Stimulated activated naive CD8-positive, alpha-beta T cell treated with anti-CD3 and anti-CD28 coated beads, Interleukin-15, amount 100 ng/mL, for 72 hours (primary cell): ENCODE measurements at regions not wholly inside any gene's neighbourhood (a gene's known extent, or its start where the extent isn't known, plus 50 kb on each side); places are given as distances from the start of the nearest gene placed in this dataset.
"Not testable (repeated sequence)": the region's sequence is repeated elsewhere in the genome, so short reads cannot be mapped to it uniquely, and the experiment has no call there.

Experiments
- ATAC-seq: fragments of 150-1000 bp; cut with Tn5 transposase; 2 replicates; pipeline ENCODE4 v1.10.0; 2021; ENCODE audit warnings: mild to moderate bottlenecking, moderate library complexity
- DNase-seq, 2 donors: peaks; one replicate each; pipeline ENCODE4 v3.0.0; 2021 to 2022
- H3K27ac Mint-ChIP-seq, 2 donors: one replicate each; pipeline ENCODE4 v1.8.0; 2022; ENCODE audit warnings: mild to moderate bottlenecking in 2 of 2, mixed read lengths in 2 of 2, moderate library complexity in 2 of 2
- H3K27me3 Mint-ChIP-seq: one replicate; pipeline ENCODE4 v1.8.0; 2022; ENCODE audit warnings: mixed read lengths
- H3K4me1 Mint-ChIP-seq: one replicate; pipeline ENCODE4 v1.8.0; 2022; ENCODE audit warnings: mild to moderate bottlenecking, mixed read lengths
- H3K4me3 Mint-ChIP-seq, 2 donors: one replicate each; pipeline ENCODE4 v1.8.0; 2022; ENCODE audit warnings: mild to moderate bottlenecking in 2 of 2, mixed read lengths in 2 of 2, moderate library complexity in 1 of 2
- H3K9me3 Mint-ChIP-seq, 2 donors: one replicate each; pipeline ENCODE4 v1.8.0; 2022; ENCODE audit warnings: mixed read lengths in 2 of 2

GRCh38 chr4:54393243-54393642, 164.2 kb downstream of the PDGFRA start:
- no peak for ATAC-seq
- H3K4me1 Mint-ChIP-seq = no peaks in the 10 kb centered on the region
- H3K27ac Mint-ChIP-seq = no peak overlapping the region
- DNase-seq = no peak
- H3K9me3 Mint-ChIP-seq = peaks cover 0 to 7% of the 10 kb centered on the region in 2 donors
- H3K4me3 Mint-ChIP-seq = no peak overlapping the region
- peaks cover 7% of the 10 kb centered on the region for H3K27me3 Mint-ChIP-seq

- ATAC-seq (peak; percentile 39), DNase-seq (no peak)
- Mint-ChIP-seq H3K4me3 (no peak overlapping the region), H3K4me1 (no peaks in the 10 kb centered on the region), H3K9me3 (no peaks in the 10 kb centered on the region), H3K27me3 (peaks cover 7% of the 10 kb centered on the region), H3K27ac (no peak overlapping the region)
Observed at GRCh38 chr4:54395013-54395527, 166.0 kb downstream of the PDGFRA start.

GRCh38 chr4:54400188-54400587, 171.1 kb downstream of the PDGFRA start:
- Mint-ChIP-seq H3K27ac (no peak overlapping the region), H3K4me1 (no peaks in the 10 kb centered on the region), H3K27me3 (no peaks in the 10 kb centered on the region), H3K4me3 (no peak overlapping the region), H3K9me3 (no peaks in the 10 kb centered on the region)
- no peak for DNase-seq
- no peak for ATAC-seq

- ATAC-seq (no peak), DNase-seq (no peak)
- no peak overlapping the region for H3K4me3 Mint-ChIP-seq
- no peak overlapping the region for H3K27ac Mint-ChIP-seq
- peaks cover 2% of the 10 kb centered on the region for H3K27me3 Mint-ChIP-seq
- no peaks in the 10 kb centered on the region for H3K9me3 Mint-ChIP-seq
- H3K4me1 Mint-ChIP-seq = no peaks in the 10 kb centered on the region
Observed at GRCh38 chr4:54400802-54401201, 171.7 kb downstream of the PDGFRA start.

- peaks cover 13% of the 10 kb centered on the region for H3K27me3 Mint-ChIP-seq
- no peak overlapping the region for H3K4me3 Mint-ChIP-seq
- DNase-seq (no peak), ATAC-seq (no peak)
- H3K9me3 Mint-ChIP-seq = no peaks in the 10 kb centered on the region
- H3K4me1 Mint-ChIP-seq = no peaks in the 10 kb centered on the region
- no peak overlapping the region for H3K27ac Mint-ChIP-seq
Observed at GRCh38 chr4:54402880-54403480, 173.9 kb downstream of the PDGFRA start.

GRCh38 chr4:54403700-54404453, 174.8 kb downstream of the PDGFRA start:
- Mint-ChIP-seq H3K4me3 (no peak overlapping the region), H3K27me3 (peaks cover 13% of the 10 kb centered on the region), H3K9me3 (no peaks in the 10 kb centered on the region), H3K27ac (no peak overlapping the region), H3K4me1 (no peaks in the 10 kb centered on the region)
- DNase-seq (no peak), ATAC-seq (no peak)

GRCh38 chr4:54409270-54409817, 180.3 kb downstream of the PDGFRA start:
- H3K9me3 Mint-ChIP-seq, H3K4me1 Mint-ChIP-seq, H3K27ac Mint-ChIP-seq, H3K4me3 Mint-ChIP-seq, DNase-seq, ATAC-seq: not testable (repeated sequence)
- H3K27me3 Mint-ChIP-seq = peaks cover 13% of the 10 kb centered on the region

GRCh38 chr4:54414545-54414944, 185.5 kb downstream of the PDGFRA start:
- no peaks in the 10 kb centered on the region for H3K27me3 Mint-ChIP-seq
- H3K27ac Mint-ChIP-seq = no peak overlapping the region
- H3K9me3 Mint-ChIP-seq = no peaks in the 10 kb centered on the region
- no peak overlapping the region for H3K4me3 Mint-ChIP-seq
- H3K4me1 Mint-ChIP-seq = no peaks in the 10 kb centered on the region
- no peak for DNase-seq
- ATAC-seq = no peak

- ATAC-seq (no peak), DNase-seq (no peak)
- H3K27ac Mint-ChIP-seq = no peak overlapping the region
- H3K9me3 Mint-ChIP-seq = no peaks in the 10 kb centered on the region
- peaks cover 13% of the 10 kb centered on the region for H3K27me3 Mint-ChIP-seq
- H3K4me1 Mint-ChIP-seq = no peaks in the 10 kb centered on the region
- H3K4me3 Mint-ChIP-seq = no peak overlapping the region
Observed at GRCh38 chr4:54417476-54417875, 188.4 kb downstream of the PDGFRA start.

- DNase-seq = no peak
- Mint-ChIP-seq H3K27me3 (peaks cover 19% of the 10 kb centered on the region), H3K9me3 (no peaks in the 10 kb centered on the region), H3K27ac (no peak overlapping the region), H3K4me3 (no peak overlapping the region), H3K4me1 (no peaks in the 10 kb centered on the region)
- no peak for ATAC-seq
Observed at GRCh38 chr4:54418468-54418867, 189.4 kb downstream of the PDGFRA start.

- Mint-ChIP-seq H3K4me1 (no peaks in the 10 kb centered on the region), H3K27ac (no peak overlapping the region), H3K27me3 (peaks cover 38% of the 10 kb centered on the region), H3K9me3 (no peaks in the 10 kb centered on the region), H3K4me3 (no peak overlapping the region)
- no peak for ATAC-seq
- DNase-seq = no peak
Observed at GRCh38 chr4:54423066-54423465, 194.0 kb downstream of the PDGFRA start.

GRCh38 chr4:54427826-54428225, 198.7 kb downstream of the PDGFRA start:
- H3K4me3 Mint-ChIP-seq = no peak overlapping the region
- H3K4me1 Mint-ChIP-seq = no peaks in the 10 kb centered on the region
- ATAC-seq (no peak), DNase-seq (no peak)
- H3K9me3 Mint-ChIP-seq = no peaks in the 10 kb centered on the region
- no peak overlapping the region for H3K27ac Mint-ChIP-seq
- H3K27me3 Mint-ChIP-seq = peaks cover 39% of the 10 kb centered on the region

GRCh38 chr4:54428940-54429339, 199.8 kb downstream of the PDGFRA start:
- peaks cover 29% of the 10 kb centered on the region for H3K27me3 Mint-ChIP-seq
- ATAC-seq (no peak), DNase-seq (no peak)
- no peak overlapping the region for H3K27ac Mint-ChIP-seq
- no peaks in the 10 kb centered on the region for H3K9me3 Mint-ChIP-seq
- no peak overlapping the region for H3K4me3 Mint-ChIP-seq
- H3K4me1 Mint-ChIP-seq = no peaks in the 10 kb centered on the region

GRCh38 chr4:54433686-54434085, 204.6 kb downstream of the PDGFRA start:
- Mint-ChIP-seq H3K27me3 (peaks cover 35% of the 10 kb centered on the region), H3K4me1 (no peaks in the 10 kb centered on the region), H3K4me3 (no peak overlapping the region), H3K9me3 (peaks cover 0 to 5% of the 10 kb centered on the region in 2 donors), H3K27ac (no peak overlapping the region)
- no peak for DNase-seq
- no peak for ATAC-seq

GRCh38 chr4:54439831-54440243, 210.7 kb downstream of the PDGFRA start:
- peaks cover 0 to 8% of the 10 kb centered on the region in 2 donors for H3K9me3 Mint-ChIP-seq
- no peaks in the 10 kb centered on the region for H3K4me1 Mint-ChIP-seq
- no peak overlapping the region for H3K27ac Mint-ChIP-seq
- DNase-seq (no peak), ATAC-seq (peak; percentile 67)
- H3K27me3 Mint-ChIP-seq = peaks cover 39% of the 10 kb centered on the region
- no peak overlapping the region for H3K4me3 Mint-ChIP-seq
